PC-9 (cell line): ENCODE measurements at regions not wholly inside any gene's neighbourhood (a gene's known extent, or its start where the extent isn't known, plus 50 kb on each side); places are given as distances from the start of the nearest gene placed in this dataset.

ENCODE experiments used
- BruUV-seq: library from RNA; stranded (reverse); fragments of 400-500 nt; replicated peaks from 2 replicates; lab custom pipeline; 2021; lab: Mats Ljungman, UMichigan
- CTCF ChIA-PET: fragments of 300-600 bp; sonication (Branson Sonifier 250); formaldehyde crosslinking; loops from one replicate; lab custom pipeline; 2022; ENCODE audit warnings: antibody characterized with exemption; lab: Charles Lee
- POLR2A ChIA-PET: fragments of 300-600 bp; sonication (Branson Sonifier 250); formaldehyde crosslinking; loops from one replicate; lab custom pipeline; 2022; ENCODE audit warnings: antibody characterized with exemption; ENCODE audit not compliant: unreplicated experiment; lab: Charles Lee
- DNase-seq, 2 experiments: peaks; one replicate each; pipeline versions ENCODE4 v3.0.0 to v3.0.0-alpha.2; 2015 to 2022; ENCODE audit warnings: mixed read lengths in 1 of 2
- H2AFZ ChIP-seq: fragments of 200-600 bp; sonication (generic); 2 replicates; pipeline ENCODE4 v1.8.1; 2017; ENCODE audit warnings: antibody characterized with exemption
- H3F3A ChIP-seq: fragments of 200-600 bp; sonication (generic); 2 replicates; pipeline ENCODE4 v1.8.1; 2017; ENCODE audit warnings: antibody characterized with exemption, mild to moderate bottlenecking, low read depth; ENCODE audit not compliant: insufficient read depth
- H3K27ac ChIP-seq: fragments of 200-600 bp; sonication (generic); 2 replicates; pipeline ENCODE4 v1.6.1; 2016; ENCODE audit warnings: mixed run types
- H3K27me3 ChIP-seq: fragments of 200-600 bp; sonication (generic); 2 replicates; pipeline ENCODE4 v1.6.1; 2016; ENCODE audit warnings: low read depth, mixed run types; ENCODE audit not compliant: insufficient read depth
- H3K36me3 ChIP-seq: fragments of 200-600 bp; sonication (generic); 2 replicates; pipeline ENCODE4 v1.6.1; 2016; ENCODE audit warnings: low read depth, mixed run types
- H3K4me1 ChIP-seq: fragments of 200-600 bp; sonication (generic); replicated peaks from 2 replicates; pipeline ENCODE4 v1.6.1; 2016; ENCODE audit warnings: mixed run types; ENCODE audit not compliant: insufficient read depth
- H3K4me2 ChIP-seq: fragments of 200-600 bp; sonication (generic); 2 replicates; pipeline ENCODE4 v1.6.1; 2017; ENCODE audit warnings: mixed run types
- H3K4me3 ChIP-seq: fragments of 200-600 bp; sonication (generic); 2 replicates; pipeline ENCODE4 v1.6.1; 2016; ENCODE audit warnings: mixed run types
- H3K79me2 ChIP-seq: fragments of 200-600 bp; sonication (generic); 2 replicates; pipeline ENCODE4 v1.6.1; 2017; ENCODE audit warnings: low read depth, mixed run types
- H3K9me2 ChIP-seq: fragments of 200-600 bp; sonication (generic); 2 replicates; pipeline ENCODE4 v1.8.1; 2017; ENCODE audit warnings: mild to moderate bottlenecking; ENCODE audit not compliant: insufficient read depth
- H3K9me3 ChIP-seq: fragments of 200-600 bp; sonication (generic); 2 replicates; pipeline ENCODE4 v1.8.1; 2016; ENCODE audit warnings: low read depth; ENCODE audit not compliant: insufficient read depth
- H4K20me1 ChIP-seq: fragments of 200-600 bp; sonication (generic); 2 replicates; pipeline ENCODE4 v1.8.1; 2017; ENCODE audit not compliant: insufficient read depth
- CTCF ChIP-seq: fragments of 200-600 bp; sonication (generic); conservative IDR thresholded peaks from 2 replicates; pipeline ENCODE4 v1.6.1; 2017; ENCODE audit warnings: mixed run types, antibody characterized with exemption, mild to moderate bottlenecking, moderate library complexity
- EZH2 ChIP-seq: fragments of 200-600 bp; sonication (generic); IDR thresholded peaks from 2 replicates; pipeline ENCODE4 v1.8.0; 2017; ENCODE audit warnings: antibody characterized with exemption, low read depth
- intact Hi-C: fragments of 100-400 bp; cut with micrococcal nuclease; formaldehyde crosslinking; loops from one replicate; pipeline ENCODE4 v1.10.0; 2022; ENCODE audit not compliant: unreplicated experiment

DNA sequence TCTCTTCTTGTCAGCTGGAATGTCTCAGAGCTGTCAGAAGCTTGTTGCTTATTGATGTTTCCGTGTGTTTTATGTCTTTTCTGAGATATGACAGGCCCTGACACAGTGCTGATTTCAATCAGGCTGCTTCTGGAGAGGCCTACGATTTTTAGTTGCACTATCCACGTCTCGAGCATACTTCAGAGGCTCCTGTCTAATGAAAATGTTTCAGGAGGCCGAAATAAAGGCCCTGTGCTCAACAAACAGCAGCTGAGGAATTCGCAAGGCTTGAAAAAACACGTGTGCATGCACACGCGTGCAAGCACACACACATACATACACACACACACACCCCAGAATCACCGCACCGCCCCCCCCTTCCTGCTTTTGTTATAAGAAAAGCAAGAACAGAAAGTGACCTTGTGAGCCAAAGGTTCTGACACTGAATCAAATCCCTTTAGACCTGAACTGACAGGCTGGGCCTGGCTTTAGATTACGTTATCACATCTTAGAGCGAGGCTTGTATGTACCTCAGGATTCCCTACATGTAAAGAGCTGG is 296.6 kb downstream of the NR2F2 start:
- no peak overlapping the region for H3K27ac ChIP-seq
- H3K4me1 ChIP-seq: no peaks in the 10 kb centered on the region
- H3K27me3 ChIP-seq: peaks cover 9% of the 10 kb centered on the region
- H4K20me1 ChIP-seq: no peaks in the 10 kb centered on the region
- CTCF ChIA-PET: no interaction called here
- no peaks in the 10 kb centered on the region for H3F3A ChIP-seq
- H3K79me2 ChIP-seq: no peaks in the 10 kb centered on the region
- POLR2A ChIA-PET: no interaction called here
- intact Hi-C loops: no loop called here
- H2AFZ ChIP-seq: peak overlapping the region; percentile 11; the same call in 1 of the 2 replicates
- H3K4me3 ChIP-seq: no peak overlapping the region
- no peaks in the 10 kb centered on the region for H3K36me3 ChIP-seq
- H3K9me3 ChIP-seq: no peaks in the 10 kb centered on the region
- no peak for DNase-seq
- H3K9me2 ChIP-seq: no peaks in the 10 kb centered on the region
- TF ChIP-seq EZH2 (no peak), CTCF (no peak)
- H3K4me2 ChIP-seq: no peak overlapping the region
- BruUV-seq: no TSS peak

GRCh38 chr15:96629511-96629910 is 299.0 kb downstream of the NR2F2 start:
- CTCF ChIA-PET: no interaction called here
- H3K27me3 ChIP-seq: peaks cover 19% of the 10 kb centered on the region
- BruUV-seq: no TSS peak

GRCh38 chr15:96638793-96639192 is 308.3 kb downstream of the NR2F2 start:
- ChIA-PET POLR2A (no interaction called here), CTCF (no interaction called here)
- DNase-seq: no peak
- H3K9me2 ChIP-seq: no peaks in the 10 kb centered on the region
- H2AFZ ChIP-seq: no peak overlapping the region
- no peak overlapping the region for H3K27ac ChIP-seq
- no peaks in the 10 kb centered on the region for H3K36me3 ChIP-seq
- no peak for TF ChIP-seq EZH2
- no peak for TF ChIP-seq CTCF
- peaks cover 46% of the 10 kb centered on the region for H3K27me3 ChIP-seq
- intact Hi-C loops: no loop called here
- no peaks in the 10 kb centered on the region for H3F3A ChIP-seq
- H4K20me1 ChIP-seq: no peaks in the 10 kb centered on the region
- no TSS peak for BruUV-seq
- no peaks in the 10 kb centered on the region for H3K4me1 ChIP-seq
- no peak overlapping the region for H3K4me3 ChIP-seq
- no peaks in the 10 kb centered on the region for H3K79me2 ChIP-seq
- H3K4me2 ChIP-seq: no peak overlapping the region
- no peaks in the 10 kb centered on the region for H3K9me3 ChIP-seq

More at GRCh38 chr15:96629511-96629910, 299.0 kb downstream of the NR2F2 start:
- TF ChIP-seq EZH2 (no peak), CTCF (no peak)
- Histone ChIP-seq H3K4me1 (no peaks in the 10 kb centered on the region), H3F3A (no peaks in the 10 kb centered on the region), H3K36me3 (no peaks in the 10 kb centered on the region), H3K79me2 (no peaks in the 10 kb centered on the region), H3K4me2 (no peak overlapping the region), H2AFZ (no peak overlapping the region), H4K20me1 (no peaks in the 10 kb centered on the region), H3K4me3 (no peak overlapping the region), H3K9me3 (no peaks in the 10 kb centered on the region), H3K9me2 (no peaks in the 10 kb centered on the region), H3K27ac (no peak overlapping the region)
- DNase-seq: no peak
- POLR2A ChIA-PET: no interaction called here
- intact Hi-C loops: no loop called here
